Psoas muscle (tissue), 7 donors: ENCODE measurements at regions not wholly inside any gene's neighbourhood (a gene's known extent, or its start where the extent isn't known, plus 50 kb on each side); places are given as distances from the start of the nearest gene placed in this dataset.
A peak's percentile ranks its signal among the peaks of the same experiment; 100 is the strongest.

ENCODE experiments used
- ATAC-seq, 4 donors: fragments of 200-7000 bp; cut with Tn5 transposase; one replicate each; pipeline ENCODE4 v1.9.1; 2020; ENCODE audit warnings: moderate library complexity in 3 of 4, mild to moderate bottlenecking in 2 of 4
- DNase-seq, 2 donors: peaks; one replicate each; pipeline ENCODE4 v3.0.0-alpha.2; 2020
- H3K27ac ChIP-seq: fragments of 200-600 bp; one replicate; pipeline ENCODE4 v1.8.0; 2022
- H3K27me3 ChIP-seq, 3 donors: fragments of 200-600 bp in 1 of 3; one replicate each; pipeline versions ENCODE4 v1.6.1 to v1.8.0; 2013 to 2022; ENCODE audit warnings: low read length in 2 of 3, mild to moderate bottlenecking in 2 of 3, moderate library complexity in 1 of 3; ENCODE audit not compliant: insufficient read depth in 3 of 3
- H3K36me3 ChIP-seq, 2 donors: fragments of 200-600 bp in 1 of 2; one replicate each; pipeline versions ENCODE4 v1.6.1 to v1.8.0; 2013 to 2022; ENCODE audit warnings: low read depth in 1 of 2, mild to moderate bottlenecking in 1 of 2, moderate library complexity in 1 of 2; ENCODE audit not compliant: insufficient read depth in 1 of 2
- H3K4me1 ChIP-seq: fragments of 200-600 bp; one replicate; pipeline ENCODE4 v1.8.0; 2022
- H3K4me3 ChIP-seq: fragments of 200-600 bp; one replicate; pipeline ENCODE4 v1.8.0; 2022; ENCODE audit warnings: mild to moderate bottlenecking
- H3K9me3 ChIP-seq: fragments of 200-600 bp; one replicate; pipeline ENCODE4 v1.8.0; 2022
- WGBS, 3 donors: extraction: QIAGEN DNeasy Blood & Tissue Kit; methylation state at CpG; one replicate each; pipeline versions ENCODE4 v1.1.6 to v1.1.7; 2013; 5-methylcytosine and 5-hydroxymethylcytosine counted together
- intact Hi-C, 2 donors: fragments of 100-400 bp; cut with DNase I; formaldehyde crosslinking; loops; one replicate each; pipeline versions ENCODE4 v1.11.0 to v1.14.2; 2022
- TF ChIP-seq, protein P1 (sequence below): fragments of 200-600 bp; IDR thresholded peaks from one replicate; pipeline ENCODE4 v1.8.0; 2022; ENCODE audit warnings: antibody characterized with exemption
- donor health status: healthy with polysubstance abuse.
- donor health status: DM: no; HTN: no; CAD: no; lungs with moderate emphysema.
- donor health status: Bipolar disorder and iron deficiency.
- donor health status: healthy.
- donor health status: DM: yes; HTN: yes; CAD: no.
- donor health status: DM: no; HTN: no; CAD: no.
- donor health status: DM: yes; HTN: yes; CAD: no.

- no peak for DNase-seq
- Histone ChIP-seq H3K27ac (no peak overlapping the region), H3K4me1 (peaks cover 15% of the 10 kb centered on the region), H3K27me3 (no peaks in the 10 kb centered on the region), H3K4me3 (no peak overlapping the region), H3K9me3 (no peaks in the 10 kb centered on the region), H3K36me3 (no peaks in the 10 kb centered on the region)
- TF ChIP-seq, protein P1, sequence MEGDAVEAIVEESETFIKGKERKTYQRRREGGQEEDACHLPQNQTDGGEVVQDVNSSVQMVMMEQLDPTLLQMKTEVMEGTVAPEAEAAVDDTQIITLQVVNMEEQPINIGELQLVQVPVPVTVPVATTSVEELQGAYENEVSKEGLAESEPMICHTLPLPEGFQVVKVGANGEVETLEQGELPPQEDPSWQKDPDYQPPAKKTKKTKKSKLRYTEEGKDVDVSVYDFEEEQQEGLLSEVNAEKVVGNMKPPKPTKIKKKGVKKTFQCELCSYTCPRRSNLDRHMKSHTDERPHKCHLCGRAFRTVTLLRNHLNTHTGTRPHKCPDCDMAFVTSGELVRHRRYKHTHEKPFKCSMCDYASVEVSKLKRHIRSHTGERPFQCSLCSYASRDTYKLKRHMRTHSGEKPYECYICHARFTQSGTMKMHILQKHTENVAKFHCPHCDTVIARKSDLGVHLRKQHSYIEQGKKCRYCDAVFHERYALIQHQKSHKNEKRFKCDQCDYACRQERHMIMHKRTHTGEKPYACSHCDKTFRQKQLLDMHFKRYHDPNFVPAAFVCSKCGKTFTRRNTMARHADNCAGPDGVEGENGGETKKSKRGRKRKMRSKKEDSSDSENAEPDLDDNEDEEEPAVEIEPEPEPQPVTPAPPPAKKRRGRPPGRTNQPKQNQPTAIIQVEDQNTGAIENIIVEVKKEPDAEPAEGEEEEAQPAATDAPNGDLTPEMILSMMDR, result no peak
- no peak for ATAC-seq
- WGBS, 3 donors, result 69 to 86% (median 81%) methylated on average over 5 of the region's 5 CpGs
- intact Hi-C loops, result loop anchor here in 1 of 2 donors (5.0 kb wide), 1 partner anchor 251 kb away; the partner anchor contains the start of gene DLL1
These were observed 250.0 kb downstream of the DLL1 start for GRCh38 chr6:170040906-170041305.

- Histone ChIP-seq H3K27me3 (no peaks in the 10 kb centered on the region), H3K27ac (no peak overlapping the region), H3K9me3 (no peaks in the 10 kb centered on the region), H3K4me1 (peaks cover 15% of the 10 kb centered on the region), H3K36me3 (no peaks in the 10 kb centered on the region), H3K4me3 (no peak overlapping the region)
- intact Hi-C loops, result loop anchor here in 1 of 2 donors (5.0 kb wide), 1 partner anchor 252 kb away; the partner anchor contains the start of gene DLL1
- TF ChIP-seq, protein P1, result no peak
- ATAC-seq (no peak), DNase-seq (no peak)
- 72 to 92% (median 86%) methylated on average over 9 of the region's 9 CpGs for WGBS, 3 donors
These were observed 250.8 kb downstream of the DLL1 start for GRCh38 chr6:170040115-170040500.

DNA sequence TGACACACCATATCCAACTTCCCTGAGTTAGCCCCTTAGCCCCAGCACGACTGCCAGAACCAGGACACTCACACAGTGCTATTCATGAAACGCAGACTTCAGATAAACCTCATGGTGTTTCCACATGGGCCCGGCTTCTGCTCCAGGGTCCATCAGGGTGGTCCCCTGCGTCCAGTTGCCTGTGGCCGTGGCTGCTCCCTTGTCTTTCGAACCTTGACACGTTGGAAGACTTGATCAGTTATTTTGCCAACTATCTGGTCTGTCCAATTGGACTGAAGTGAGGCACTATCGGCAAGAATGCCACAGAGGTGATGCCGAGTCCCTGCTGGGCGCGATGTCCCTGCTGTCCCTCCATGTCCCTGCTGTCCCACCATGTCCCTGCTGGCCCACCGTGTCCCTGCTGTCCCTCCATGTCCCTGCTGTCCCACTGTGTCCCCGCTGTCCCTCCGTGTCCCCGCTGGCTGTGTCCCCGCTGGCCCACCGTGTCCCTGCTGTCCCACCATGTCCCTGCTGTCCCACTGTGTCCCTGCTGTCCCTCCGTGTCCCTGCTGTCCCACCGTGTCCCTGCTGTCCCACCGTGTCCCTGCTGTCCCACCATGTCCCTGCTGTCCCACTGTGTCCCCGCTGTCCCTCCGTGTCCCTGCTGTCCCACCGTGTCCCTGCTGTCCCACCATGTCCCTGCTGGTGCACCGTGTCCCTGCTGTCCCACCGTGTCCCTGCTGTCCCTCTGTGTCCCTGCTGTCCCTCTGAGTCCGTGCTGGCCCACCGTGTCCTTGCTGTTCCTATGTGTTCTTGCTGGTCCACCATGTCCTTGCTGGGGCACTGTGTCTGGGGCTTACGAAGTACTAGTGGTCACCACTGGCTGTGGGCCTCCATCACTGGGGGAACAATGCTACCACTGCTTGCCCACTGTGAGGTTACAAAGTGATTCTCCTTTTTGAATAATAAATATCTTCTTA, 251.4 kb downstream of the DLL1 start:
- DNase-seq, result peak in 1 of 2 donors; percentile 18
- no peak for ATAC-seq
- WGBS, 3 donors, result 81 to 83% (median 83%) methylated on average over 23 to 27 of the region's 28 CpGs
- intact Hi-C loops, result loop anchor here in 1 of 2 donors (5.0 kb wide), 1 partner anchor 253 kb away; the partner anchor contains the start of gene DLL1
- H3K4me1 ChIP-seq, result peaks cover 15% of the 10 kb centered on the region
- no peak overlapping the region for H3K27ac ChIP-seq
- no peaks in the 10 kb centered on the region for H3K27me3 ChIP-seq
- TF ChIP-seq, protein P1, result no peak
- no peaks in the 10 kb centered on the region for H3K9me3 ChIP-seq
- no peak overlapping the region for H3K4me3 ChIP-seq
- H3K36me3 ChIP-seq, result no peaks in the 10 kb centered on the region

DNA sequence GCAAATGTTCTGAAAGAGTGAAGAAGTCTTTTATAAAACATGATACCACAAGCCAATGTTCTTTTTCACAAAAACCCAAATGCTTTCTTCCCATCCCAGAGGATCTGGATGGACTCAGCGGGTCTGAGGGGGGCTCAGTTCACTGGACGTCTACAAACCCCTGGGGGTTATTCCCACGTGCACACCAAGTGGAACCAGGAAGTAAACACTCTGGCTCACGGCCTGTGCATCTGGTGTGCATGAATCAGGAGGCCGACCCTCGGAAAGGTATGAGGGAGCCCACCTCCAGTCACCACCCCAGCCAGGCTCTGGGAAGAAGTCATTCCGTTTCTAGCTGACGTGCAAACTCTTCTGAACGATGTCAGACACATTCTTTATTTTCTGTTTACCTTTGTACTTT, 252.2 kb downstream of the DLL1 start:
- peaks cover 12% of the 10 kb centered on the region for H3K4me1 ChIP-seq
- H3K36me3 ChIP-seq, result no peaks in the 10 kb centered on the region
- no peak overlapping the region for H3K27ac ChIP-seq
- no peaks in the 10 kb centered on the region for H3K9me3 ChIP-seq
- no peak for ATAC-seq
- no peaks in the 10 kb centered on the region for H3K27me3 ChIP-seq
- TF ChIP-seq, protein P1, result no peak
- 60 to 69% (median 63%) methylated on average over 9 of the region's 9 CpGs for WGBS, 3 donors
- intact Hi-C loops, result no loop called here
- no peak overlapping the region for H3K4me3 ChIP-seq
- no peak for DNase-seq
